HEK293 (cell line): ENCODE measurements at regions not wholly inside any gene's neighbourhood (a gene's known extent, or its start where the extent isn't known, plus 50 kb on each side); places are given as distances from the start of the nearest gene placed in this dataset.

Experiments used
- TRIM28 ChIP-seq: IDR thresholded peaks from 2 replicates; pipeline ENCODE4 v1.6.1; 2011; ENCODE audit warnings: low read length, control low read depth, borderline replicate concordance
- YY1 ChIP-seq: fragments of 450-650 bp; formaldehyde crosslinking; IDR thresholded peaks from 2 replicates; pipeline ENCODE4 v1.5.1; 2018; ENCODE audit warnings: missing biosample characterization, missing genetic modification characterization
- ZBTB7A ChIP-seq: fragments of 450-650 bp; formaldehyde crosslinking; IDR thresholded peaks from 2 replicates; pipeline ENCODE4 v1.5.1; 2016; ENCODE audit warnings: low read depth, missing biosample characterization, missing genetic modification characterization
- ZEB2 ChIP-seq: fragments of 450-650 bp; formaldehyde crosslinking; IDR thresholded peaks from 2 replicates; pipeline ENCODE4 v1.5.1; 2016; ENCODE audit warnings: missing biosample characterization, missing genetic modification characterization
- ZNF138 ChIP-seq: fragments of 450-650 bp; formaldehyde crosslinking; IDR thresholded peaks from 2 replicates; pipeline ENCODE4 v1.5.1; 2016; ENCODE audit warnings: missing biosample characterization, missing genetic modification characterization, borderline replicate concordance
- ZNF274 ChIP-seq, 2 experiments: fragments of 200-500 bp in 1 of 2; fragments of 450-650 bp in 1 of 2; sonication (Bioruptor generic) in 1 of 2; formaldehyde crosslinking in 1 of 2; IDR thresholded peaks; 2 replicates each; pipeline versions ENCODE4 v1.5.1 to v1.6.1; 2014 to 2016; ENCODE audit warnings: borderline replicate concordance in 1 of 2, inconsistent platforms in 1 of 2, low read length in 1 of 2, missing biosample characterization in 1 of 2, missing genetic modification characterization in 1 of 2
- ZNF311 ChIP-seq: fragments of 450-650 bp; formaldehyde crosslinking; IDR thresholded peaks from 2 replicates; pipeline ENCODE4 v1.5.1; 2017; ENCODE audit warnings: missing biosample characterization, missing genetic modification characterization, borderline replicate concordance
- ZNF350 ChIP-seq: fragments of 450-650 bp; formaldehyde crosslinking; IDR thresholded peaks from 2 replicates; pipeline ENCODE4 v1.5.0; 2017; ENCODE audit warnings: missing biosample characterization, mild to moderate bottlenecking, missing genetic modification characterization
- ZNF549 ChIP-seq: fragments of 450-650 bp; IDR thresholded peaks from 2 replicates; pipeline ENCODE4 v1.5.1; 2018; ENCODE audit warnings: missing biosample characterization, missing genetic modification characterization, mild to moderate bottlenecking, inconsistent platforms, moderate library complexity
- ZNF561 ChIP-seq: fragments of 450-650 bp; IDR thresholded peaks from 2 replicates; pipeline ENCODE4 v1.5.1; 2018; ENCODE audit warnings: missing biosample characterization, missing genetic modification characterization, borderline replicate concordance
- ZSCAN30 ChIP-seq: fragments of 450-650 bp; IDR thresholded peaks from 2 replicates; pipeline ENCODE4 v1.5.1; 2018; ENCODE audit warnings: missing biosample characterization, mild to moderate bottlenecking, missing genetic modification characterization, moderate library complexity
- TF ChIP-seq, protein P1 (sequence below): fragments of 450-650 bp; formaldehyde crosslinking; IDR thresholded peaks from 2 replicates; pipeline ENCODE4 v1.5.1; 2016; ENCODE audit warnings: missing biosample characterization, missing genetic modification characterization
- TF ChIP-seq, protein P2 (sequence below): fragments of 450-650 bp; formaldehyde crosslinking; IDR thresholded peaks from 2 replicates; pipeline ENCODE4 v1.5.1; 2016; ENCODE audit warnings: missing biosample characterization, missing genetic modification characterization

DNA sequence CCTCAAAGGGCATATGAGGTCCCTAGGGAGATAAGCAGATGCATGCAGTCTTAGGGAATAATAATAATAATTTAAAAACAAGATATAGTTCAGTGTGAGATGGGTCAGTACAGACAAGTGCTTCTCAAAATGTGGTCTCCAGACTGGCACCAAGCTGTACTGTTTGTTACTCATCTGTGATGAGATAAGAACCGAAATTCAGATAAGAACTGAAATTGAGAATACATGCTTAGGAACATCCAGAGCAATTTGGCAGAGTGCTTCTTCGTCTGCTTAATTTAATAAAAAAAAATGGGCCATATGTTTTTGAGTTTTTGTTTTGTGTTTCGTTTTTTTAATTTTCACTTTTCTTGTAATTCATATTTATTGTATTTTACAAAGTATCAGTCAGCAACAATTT, 86.5 kb upstream of the SGCD start:
- no peak for TF ChIP-seq ZBTB7A (tag by site-specific recombination)
- TF ChIP-seq, protein P1, sequence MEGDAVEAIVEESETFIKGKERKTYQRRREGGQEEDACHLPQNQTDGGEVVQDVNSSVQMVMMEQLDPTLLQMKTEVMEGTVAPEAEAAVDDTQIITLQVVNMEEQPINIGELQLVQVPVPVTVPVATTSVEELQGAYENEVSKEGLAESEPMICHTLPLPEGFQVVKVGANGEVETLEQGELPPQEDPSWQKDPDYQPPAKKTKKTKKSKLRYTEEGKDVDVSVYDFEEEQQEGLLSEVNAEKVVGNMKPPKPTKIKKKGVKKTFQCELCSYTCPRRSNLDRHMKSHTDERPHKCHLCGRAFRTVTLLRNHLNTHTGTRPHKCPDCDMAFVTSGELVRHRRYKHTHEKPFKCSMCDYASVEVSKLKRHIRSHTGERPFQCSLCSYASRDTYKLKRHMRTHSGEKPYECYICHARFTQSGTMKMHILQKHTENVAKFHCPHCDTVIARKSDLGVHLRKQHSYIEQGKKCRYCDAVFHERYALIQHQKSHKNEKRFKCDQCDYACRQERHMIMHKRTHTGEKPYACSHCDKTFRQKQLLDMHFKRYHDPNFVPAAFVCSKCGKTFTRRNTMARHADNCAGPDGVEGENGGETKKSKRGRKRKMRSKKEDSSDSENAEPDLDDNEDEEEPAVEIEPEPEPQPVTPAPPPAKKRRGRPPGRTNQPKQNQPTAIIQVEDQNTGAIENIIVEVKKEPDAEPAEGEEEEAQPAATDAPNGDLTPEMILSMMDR (tag by site-specific recombination) = no peak
- TF ChIP-seq TRIM28 = no peak
- no peak for TF ChIP-seq ZNF138
- TF ChIP-seq ZNF561 = no peak
- TF ChIP-seq ZNF311 = no peak
- TF ChIP-seq ZNF274 (IDR thresholded peaks at IDR 0.05; ENCODE audit: low read length) = no peak
- no peak for TF ChIP-seq ZNF274 (tag by site-specific recombination; IDR thresholded peaks at IDR 0.05; ENCODE audit: borderline replicate concordance)
- TF ChIP-seq ZNF549 (tag by site-specific recombination) = no peak
- TF ChIP-seq, protein P2, sequence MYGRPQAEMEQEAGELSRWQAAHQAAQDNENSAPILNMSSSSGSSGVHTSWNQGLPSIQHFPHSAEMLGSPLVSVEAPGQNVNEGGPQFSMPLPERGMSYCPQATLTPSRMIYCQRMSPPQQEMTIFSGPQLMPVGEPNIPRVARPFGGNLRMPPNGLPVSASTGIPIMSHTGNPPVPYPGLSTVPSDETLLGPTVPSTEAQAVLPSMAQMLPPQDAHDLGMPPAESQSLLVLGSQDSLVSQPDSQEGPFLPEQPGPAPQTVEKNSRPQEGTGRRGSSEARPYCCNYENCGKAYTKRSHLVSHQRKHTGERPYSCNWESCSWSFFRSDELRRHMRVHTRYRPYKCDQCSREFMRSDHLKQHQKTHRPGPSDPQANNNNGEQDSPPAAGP (tag by site-specific recombination) = no peak
- TF ChIP-seq ZSCAN30 = no peak
- TF ChIP-seq ZEB2 (tag by site-specific recombination) = no peak
- no peak for TF ChIP-seq ZNF350 (tag by site-specific recombination)
- no peak for TF ChIP-seq YY1 (tag by site-specific recombination)
